ENCODE measurements at regions not wholly inside any gene's neighbourhood (a gene's known extent, or its start where the extent isn't known, plus 50 kb on each side); places are given as distances from the start of the nearest gene placed in this dataset.
"Not testable (repeated sequence)": the region's sequence is repeated elsewhere in the genome, so short reads cannot be mapped to it uniquely, and the experiment has no call there.

GRCh38 chr7:81873559-81873958 lies 103.7 kb upstream of the HGF start:
- POLR2A ChIA-PET, result no interaction called here
- no peak overlapping the region for H3K4me3 ChIP-seq (ENCODE audit: control insufficient read depth in 1 of 7, extremely low read depth in 1 of 7, insufficient read depth in 4 of 7, low read depth in 2 of 7, low read length in 6 of 7)
- no peaks in the 10 kb centered on the region for H3K36me3 ChIP-seq (ENCODE audit: control insufficient read depth in 4 of 4, insufficient read depth in 4 of 4, low read length in 3 of 4)
- H3K27ac ChIP-seq (ENCODE audit: insufficient read depth in 1 of 2, low read depth in 1 of 2, low read length in 2 of 2, poor library complexity in 1 of 2, severe bottlenecking in 2 of 2), result no peak overlapping the region
- no peaks in the 10 kb centered on the region for H3K4me1 ChIP-seq (ENCODE audit: control extremely low read depth in 1 of 4, control insufficient read depth in 4 of 4, insufficient read depth in 4 of 4, low read length in 3 of 4)
- H3K27me3 ChIP-seq (replicated peaks in 2 of 5; ENCODE audit: control insufficient read depth in 4 of 5, insufficient read depth in 5 of 5, low read length in 4 of 5), result no peaks in the 10 kb centered on the region
- CTCF ChIA-PET, result no interaction called here
- H3K9me3 ChIP-seq (ENCODE audit: control extremely low read depth in 1 of 5, control insufficient read depth in 4 of 5, insufficient read depth in 2 of 5, low read depth in 1 of 5, low read length in 4 of 5), result peaks cover 0 to 3% (median 0%) of the 10 kb centered on the region in 5 experiments
- DNase-seq, result no peak
- WGBS (ENCODE audit: insufficient coverage), result no CpG with 5 or more reads among the region's 3 CpGs

GRCh38 chr7:81871606-81872265 lies 101.9 kb upstream of the HGF start:
- WGBS (ENCODE audit: insufficient coverage), result 97% methylated on average over 5 of the region's 6 CpGs
- no peaks in the 10 kb centered on the region for H3K27me3 ChIP-seq (replicated peaks in 2 of 5; ENCODE audit: control insufficient read depth in 4 of 5, insufficient read depth in 5 of 5, low read length in 4 of 5)
- H3K4me1 ChIP-seq (ENCODE audit: control extremely low read depth in 1 of 4, control insufficient read depth in 4 of 4, insufficient read depth in 4 of 4, low read length in 3 of 4), result no peaks in the 10 kb centered on the region
- no peak overlapping the region for H3K4me3 ChIP-seq (ENCODE audit: control insufficient read depth in 1 of 7, extremely low read depth in 1 of 7, insufficient read depth in 4 of 7, low read depth in 2 of 7, low read length in 6 of 7)
- no peaks in the 10 kb centered on the region for H3K36me3 ChIP-seq (ENCODE audit: control insufficient read depth in 4 of 4, insufficient read depth in 4 of 4, low read length in 3 of 4)
- H3K9me3 ChIP-seq (ENCODE audit: control extremely low read depth in 1 of 5, control insufficient read depth in 4 of 5, insufficient read depth in 2 of 5, low read depth in 1 of 5, low read length in 4 of 5), result peaks cover 0 to 3% (median 0%) of the 10 kb centered on the region in 5 experiments
- no peak overlapping the region for H3K27ac ChIP-seq (ENCODE audit: insufficient read depth in 1 of 2, low read depth in 1 of 2, low read length in 2 of 2, poor library complexity in 1 of 2, severe bottlenecking in 2 of 2)
- POLR2A ChIA-PET, result no interaction called here
- DNase-seq, result no peak
- CTCF ChIA-PET, result no interaction called here

DNA sequence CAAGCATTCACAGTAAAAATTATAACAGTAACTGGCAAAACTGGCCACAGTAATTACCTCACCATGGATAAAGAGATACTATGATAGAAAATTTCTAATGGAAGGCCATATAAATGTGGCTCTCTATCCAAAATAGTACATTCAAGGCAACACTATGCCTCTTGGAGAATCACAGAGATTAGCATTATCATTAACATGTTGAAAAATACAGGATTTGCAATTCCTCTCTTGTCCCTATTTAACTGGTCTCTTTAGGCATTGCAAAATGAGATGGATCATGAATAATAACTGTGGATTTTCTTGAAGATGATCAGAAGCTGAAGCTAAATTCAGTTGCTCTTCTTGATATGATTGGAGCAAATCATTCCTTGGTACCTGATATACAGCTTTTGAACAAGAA lies 100.8 kb upstream of the HGF start:
- Histone ChIP-seq H3K27me3 (replicated peaks in 2 of 5; ENCODE audit: control insufficient read depth in 4 of 5, insufficient read depth in 5 of 5, low read length in 4 of 5) (no peaks in the 10 kb centered on the region), H3K4me1 (ENCODE audit: control extremely low read depth in 1 of 4, control insufficient read depth in 4 of 4, insufficient read depth in 4 of 4, low read length in 3 of 4) (no peaks in the 10 kb centered on the region), H3K27ac (ENCODE audit: insufficient read depth in 1 of 2, low read depth in 1 of 2, low read length in 2 of 2, poor library complexity in 1 of 2, severe bottlenecking in 2 of 2) (no peak overlapping the region), H3K36me3 (ENCODE audit: control insufficient read depth in 4 of 4, insufficient read depth in 4 of 4, low read length in 3 of 4) (no peaks in the 10 kb centered on the region), H3K4me3 (ENCODE audit: control insufficient read depth in 1 of 7, extremely low read depth in 1 of 7, insufficient read depth in 4 of 7, low read depth in 2 of 7, low read length in 6 of 7) (no peak overlapping the region), H3K9me3 (ENCODE audit: control extremely low read depth in 1 of 5, control insufficient read depth in 4 of 5, insufficient read depth in 2 of 5, low read depth in 1 of 5, low read length in 4 of 5) (peaks cover 0 to 3% (median 0%) of the 10 kb centered on the region in 5 experiments)
- ChIA-PET POLR2A (no interaction called here), CTCF (no interaction called here)
- no peak for DNase-seq

DNA sequence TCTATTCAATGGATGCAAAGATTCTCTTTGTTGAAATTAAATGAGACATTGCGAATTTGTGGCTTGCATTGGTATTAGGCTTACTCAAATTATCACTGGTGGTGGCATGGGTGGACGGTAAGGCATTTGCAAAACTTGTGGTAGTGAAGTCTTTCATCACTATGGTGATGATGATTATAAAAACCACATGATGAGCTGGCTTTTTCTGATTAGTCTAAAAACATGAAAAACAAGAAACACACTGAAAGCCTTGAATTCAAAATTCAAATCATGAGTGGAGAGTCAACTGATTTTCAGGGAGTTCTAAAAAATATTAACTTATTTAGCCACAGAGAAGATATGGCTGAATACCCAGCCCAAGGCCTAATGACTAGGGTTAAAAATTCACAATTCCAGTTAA lies 99.8 kb upstream of the HGF start:
- Histone ChIP-seq H3K36me3 (ENCODE audit: control insufficient read depth in 4 of 4, insufficient read depth in 4 of 4, low read length in 3 of 4) (no peaks in the 10 kb centered on the region), H3K4me3 (ENCODE audit: control insufficient read depth in 1 of 7, extremely low read depth in 1 of 7, insufficient read depth in 4 of 7, low read depth in 2 of 7, low read length in 6 of 7) (no peak overlapping the region), H3K9me3 (ENCODE audit: control extremely low read depth in 1 of 5, control insufficient read depth in 4 of 5, insufficient read depth in 2 of 5, low read depth in 1 of 5, low read length in 4 of 5) (peaks cover 0 to 3% (median 0%) of the 10 kb centered on the region in 5 experiments), H3K4me1 (ENCODE audit: control extremely low read depth in 1 of 4, control insufficient read depth in 4 of 4, insufficient read depth in 4 of 4, low read length in 3 of 4) (no peaks in the 10 kb centered on the region), H3K27me3 (replicated peaks in 2 of 5; ENCODE audit: control insufficient read depth in 4 of 5, insufficient read depth in 5 of 5, low read length in 4 of 5) (no peaks in the 10 kb centered on the region), H3K27ac (ENCODE audit: insufficient read depth in 1 of 2, low read depth in 1 of 2, low read length in 2 of 2, poor library complexity in 1 of 2, severe bottlenecking in 2 of 2) (no peak overlapping the region)
- WGBS (ENCODE audit: insufficient coverage), result 100% methylated on average over 1 of the region's 2 CpGs
- POLR2A ChIA-PET, result no interaction called here
- no peak for DNase-seq
- CTCF ChIA-PET, result no interaction called here

DNA sequence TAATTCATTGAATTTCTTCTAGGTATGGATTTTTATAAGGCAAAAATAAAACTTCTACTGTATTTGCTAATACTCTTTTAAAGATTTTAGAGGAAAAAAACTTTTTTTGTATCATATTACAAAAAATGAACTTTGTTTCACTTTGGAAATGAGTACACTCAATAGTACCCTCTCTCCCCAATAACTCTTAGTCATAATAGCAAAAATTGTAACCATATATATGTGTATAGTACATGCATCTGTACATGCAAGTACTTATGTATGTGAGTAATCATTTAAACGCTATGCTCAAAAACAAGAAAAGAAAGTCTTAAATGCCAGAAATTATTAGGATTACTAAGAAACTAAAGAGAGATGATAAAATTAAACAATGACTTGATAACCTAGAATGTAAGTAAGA lies 95.9 kb upstream of the HGF start:
- no peaks in the 10 kb centered on the region for H3K9me3 ChIP-seq (ENCODE audit: control extremely low read depth in 1 of 5, control insufficient read depth in 4 of 5, insufficient read depth in 2 of 5, low read depth in 1 of 5, low read length in 4 of 5)
- no peaks in the 10 kb centered on the region for H3K27me3 ChIP-seq (replicated peaks in 2 of 5; ENCODE audit: control insufficient read depth in 4 of 5, insufficient read depth in 5 of 5, low read length in 4 of 5)
- no peak overlapping the region for H3K4me3 ChIP-seq (ENCODE audit: control insufficient read depth in 1 of 7, extremely low read depth in 1 of 7, insufficient read depth in 4 of 7, low read depth in 2 of 7, low read length in 6 of 7)
- H3K36me3 ChIP-seq (ENCODE audit: control insufficient read depth in 4 of 4, insufficient read depth in 4 of 4, low read length in 3 of 4), result no peaks in the 10 kb centered on the region
- no peak overlapping the region for H3K27ac ChIP-seq (ENCODE audit: insufficient read depth in 1 of 2, low read depth in 1 of 2, low read length in 2 of 2, poor library complexity in 1 of 2, severe bottlenecking in 2 of 2)
- ChIA-PET POLR2A (no interaction called here), CTCF (no interaction called here)
- no CpG with 5 or more reads among the region's 1 CpG for WGBS (ENCODE audit: insufficient coverage)
- DNase-seq, result no peak
- no peaks in the 10 kb centered on the region for H3K4me1 ChIP-seq (ENCODE audit: control extremely low read depth in 1 of 4, control insufficient read depth in 4 of 4, insufficient read depth in 4 of 4, low read length in 3 of 4)

GRCh38 chr7:81859433-81859832 lies 89.6 kb upstream of the HGF start:
- H3K36me3 ChIP-seq (ENCODE audit: control insufficient read depth in 4 of 4, insufficient read depth in 4 of 4, low read length in 3 of 4), result no peaks in the 10 kb centered on the region
- ChIA-PET POLR2A (no interaction called here), CTCF (interaction anchor here (0.9 kb wide), 1 partner anchor 165 kb away, joined by 4 read pairs; no protein-coding TSS in a partner anchor)
- no peaks in the 10 kb centered on the region for H3K4me1 ChIP-seq (ENCODE audit: control extremely low read depth in 1 of 4, control insufficient read depth in 4 of 4, insufficient read depth in 4 of 4, low read length in 3 of 4)
- H3K27ac ChIP-seq (ENCODE audit: insufficient read depth in 1 of 2, low read depth in 1 of 2, low read length in 2 of 2, poor library complexity in 1 of 2, severe bottlenecking in 2 of 2), result no peak overlapping the region
- 83% methylated on average over 3 of the region's 4 CpGs for WGBS (ENCODE audit: insufficient coverage)
- H3K4me3 ChIP-seq (ENCODE audit: control insufficient read depth in 1 of 7, extremely low read depth in 1 of 7, insufficient read depth in 4 of 7, low read depth in 2 of 7, low read length in 6 of 7), result no peak overlapping the region
- no peaks in the 10 kb centered on the region for H3K9me3 ChIP-seq (ENCODE audit: control extremely low read depth in 1 of 5, control insufficient read depth in 4 of 5, insufficient read depth in 2 of 5, low read depth in 1 of 5, low read length in 4 of 5)
- H3K27me3 ChIP-seq (replicated peaks in 2 of 5; ENCODE audit: control insufficient read depth in 4 of 5, insufficient read depth in 5 of 5, low read length in 4 of 5), result no peaks in the 10 kb centered on the region
- DNase-seq, result no peak

GRCh38 chr7:81858820-81859219 lies 89.0 kb upstream of the HGF start:
- H3K4me3 ChIP-seq (ENCODE audit: control insufficient read depth in 1 of 7, extremely low read depth in 1 of 7, insufficient read depth in 4 of 7, low read depth in 2 of 7, low read length in 6 of 7); H3K27me3 ChIP-seq (replicated peaks in 2 of 5; ENCODE audit: control insufficient read depth in 4 of 5, insufficient read depth in 5 of 5, low read length in 4 of 5); H3K27ac ChIP-seq (ENCODE audit: insufficient read depth in 1 of 2, low read depth in 1 of 2, low read length in 2 of 2, poor library complexity in 1 of 2, severe bottlenecking in 2 of 2); H3K9me3 ChIP-seq (ENCODE audit: control extremely low read depth in 1 of 5, control insufficient read depth in 4 of 5, insufficient read depth in 2 of 5, low read depth in 1 of 5, low read length in 4 of 5); POLR2A ChIA-PET; DNase-seq; H3K4me1 ChIP-seq (ENCODE audit: control extremely low read depth in 1 of 4, control insufficient read depth in 4 of 4, insufficient read depth in 4 of 4, low read length in 3 of 4); H3K36me3 ChIP-seq (ENCODE audit: control insufficient read depth in 4 of 4, insufficient read depth in 4 of 4, low read length in 3 of 4): not testable (repeated sequence)
- CTCF ChIA-PET, result interaction anchor here (0.9 kb wide), 1 partner anchor 165 kb away, joined by 4 read pairs; no protein-coding TSS in a partner anchor
- 89% methylated on average over 3 of the region's 5 CpGs for WGBS (ENCODE audit: insufficient coverage)
